ENCODE measurements at regions not wholly inside any gene's neighbourhood (a gene's known extent, or its start where the extent isn't known, plus 50 kb on each side); places are given as distances from the start of the nearest gene placed in this dataset.

- TF ChIP-seq TAF1 (IDR thresholded peaks at IDR 0.05; ENCODE audit: borderline replicate concordance, insufficient read depth, low read length) (no peak), FOXP2 (optimal IDR thresholded peaks at IDR 0.05; ENCODE audit: borderline replicate concordance, extremely low read depth, extremely low read length, insufficient read depth) (no peak), POLR2AphosphoS5 (IDR thresholded peaks at IDR 0.05; ENCODE audit: low read depth, low read length) (no peak), REST (IDR thresholded peaks at IDR 0.05; ENCODE audit: insufficient read depth in 1 of 2, low read depth in 2 of 2, low read length in 2 of 2) (no peak), SIN3A (IDR thresholded peaks at IDR 0.05; ENCODE audit: borderline replicate concordance, insufficient read depth, low read length) (no peak)
These were observed 173.7 kb downstream of the CARTPT start for GRCh38 chr5:71892641-71893365.

GRCh38 chr5:71893451-71893850 is 174.4 kb downstream of the CARTPT start:
- TF ChIP-seq SIN3A (IDR thresholded peaks at IDR 0.05; ENCODE audit: borderline replicate concordance, insufficient read depth, low read length), result no peak
- TF ChIP-seq TAF1 (IDR thresholded peaks at IDR 0.05; ENCODE audit: borderline replicate concordance, insufficient read depth, low read length), result no peak

DNA sequence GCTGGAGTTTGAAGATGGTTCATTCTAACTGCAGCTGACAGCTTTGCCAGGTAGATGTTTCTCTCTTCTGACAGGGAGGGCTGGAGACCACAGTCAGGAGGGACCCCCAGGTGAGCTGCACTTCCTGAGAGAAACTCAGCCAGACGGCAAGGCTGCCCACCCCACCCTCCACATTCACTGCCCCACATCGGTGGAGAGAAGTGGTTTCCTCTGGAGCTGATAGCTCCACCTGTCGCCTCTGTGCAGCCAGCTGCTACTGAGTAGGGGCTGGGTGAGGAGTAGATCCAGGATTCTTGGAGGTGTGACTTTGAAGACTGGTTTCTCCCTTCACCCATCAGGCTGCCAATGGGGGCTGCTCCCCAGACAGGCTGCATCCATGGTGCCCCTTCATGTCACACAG is 175.0 kb downstream of the CARTPT start:
- TF ChIP-seq POLR2AphosphoS5 (IDR thresholded peaks at IDR 0.05; ENCODE audit: low read depth, low read length) (no peak), SIN3A (IDR thresholded peaks at IDR 0.05; ENCODE audit: borderline replicate concordance, insufficient read depth, low read length) (no peak), FOXP2 (optimal IDR thresholded peaks at IDR 0.05; ENCODE audit: borderline replicate concordance, extremely low read depth, extremely low read length, insufficient read depth) (no peak), REST (IDR thresholded peaks at IDR 0.05; ENCODE audit: insufficient read depth in 1 of 2, low read depth in 2 of 2, low read length in 2 of 2) (no peak), TAF1 (IDR thresholded peaks at IDR 0.05; ENCODE audit: borderline replicate concordance, insufficient read depth, low read length) (no peak)

DNA sequence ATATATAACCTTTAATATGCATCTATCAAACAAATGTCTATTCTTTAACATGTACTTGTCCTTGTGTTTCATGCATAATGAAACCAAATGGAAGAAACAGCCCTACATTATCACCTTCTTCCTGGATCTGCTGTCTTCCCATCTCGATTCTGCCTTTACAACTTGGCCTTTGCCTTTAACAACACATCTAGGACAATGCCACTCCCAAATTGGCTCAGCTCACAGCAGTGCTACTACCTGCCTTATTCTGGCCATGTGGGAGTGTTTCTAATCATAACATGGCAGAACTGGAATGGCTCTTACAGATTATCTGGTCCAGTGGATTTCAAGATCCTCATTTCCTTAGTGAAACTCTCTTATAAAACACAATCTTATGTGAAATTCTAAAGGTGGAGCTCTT is 176.5 kb downstream of the CARTPT start:
- no peak for TF ChIP-seq REST (IDR thresholded peaks at IDR 0.05; ENCODE audit: insufficient read depth in 1 of 2, low read depth in 2 of 2, low read length in 2 of 2)

GRCh38 chr5:71899865-71900342 is 180.8 kb downstream of the CARTPT start:
- TF ChIP-seq FOXP2 (optimal IDR thresholded peaks at IDR 0.05; ENCODE audit: borderline replicate concordance, extremely low read depth, extremely low read length, insufficient read depth) (no peak), POLR2AphosphoS5 (IDR thresholded peaks at IDR 0.05; ENCODE audit: low read depth, low read length) (no peak), SIN3A (IDR thresholded peaks at IDR 0.05; ENCODE audit: borderline replicate concordance, insufficient read depth, low read length) (no peak), TAF1 (IDR thresholded peaks at IDR 0.05; ENCODE audit: borderline replicate concordance, insufficient read depth, low read length) (no peak), REST (IDR thresholded peaks at IDR 0.05; ENCODE audit: insufficient read depth in 1 of 2, low read depth in 2 of 2, low read length in 2 of 2) (no peak)

All from PFSK-1 (cell line).